ENCODE measurements at regions not wholly inside any gene's neighbourhood (a gene's known extent, or its start where the extent isn't known, plus 50 kb on each side); places are given as distances from the start of the nearest gene placed in this dataset.

GRCh38 chr22:48901324-48901723 is 926.3 kb downstream of the BRD1 start:
- no peak overlapping the region for H3K9ac ChIP-seq (ENCODE audit: low read length)
- no peaks in the 10 kb centered on the region for H3K9me3 ChIP-seq (ENCODE audit: insufficient read depth, low read length)
- no peaks in the 10 kb centered on the region for H3K9me2 ChIP-seq (replicated peaks; ENCODE audit: insufficient read depth, low read length)
- no peaks in the 10 kb centered on the region for H3K27me3 ChIP-seq (ENCODE audit: low read length)
- no peaks in the 10 kb centered on the region for H3K36me3 ChIP-seq (ENCODE audit: low read length)
- TF ChIP-seq, protein P1, sequence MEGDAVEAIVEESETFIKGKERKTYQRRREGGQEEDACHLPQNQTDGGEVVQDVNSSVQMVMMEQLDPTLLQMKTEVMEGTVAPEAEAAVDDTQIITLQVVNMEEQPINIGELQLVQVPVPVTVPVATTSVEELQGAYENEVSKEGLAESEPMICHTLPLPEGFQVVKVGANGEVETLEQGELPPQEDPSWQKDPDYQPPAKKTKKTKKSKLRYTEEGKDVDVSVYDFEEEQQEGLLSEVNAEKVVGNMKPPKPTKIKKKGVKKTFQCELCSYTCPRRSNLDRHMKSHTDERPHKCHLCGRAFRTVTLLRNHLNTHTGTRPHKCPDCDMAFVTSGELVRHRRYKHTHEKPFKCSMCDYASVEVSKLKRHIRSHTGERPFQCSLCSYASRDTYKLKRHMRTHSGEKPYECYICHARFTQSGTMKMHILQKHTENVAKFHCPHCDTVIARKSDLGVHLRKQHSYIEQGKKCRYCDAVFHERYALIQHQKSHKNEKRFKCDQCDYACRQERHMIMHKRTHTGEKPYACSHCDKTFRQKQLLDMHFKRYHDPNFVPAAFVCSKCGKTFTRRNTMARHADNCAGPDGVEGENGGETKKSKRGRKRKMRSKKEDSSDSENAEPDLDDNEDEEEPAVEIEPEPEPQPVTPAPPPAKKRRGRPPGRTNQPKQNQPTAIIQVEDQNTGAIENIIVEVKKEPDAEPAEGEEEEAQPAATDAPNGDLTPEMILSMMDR (IDR thresholded peaks at IDR 0.05; ENCODE audit: insufficient read depth, low read length, poor library complexity, severe bottlenecking): no peak
- TF ChIP-seq EZH2phosphoT487 (conservative IDR thresholded peaks at IDR 0.05; ENCODE audit: low read length): no peak
- H4K20me1 ChIP-seq (ENCODE audit: low read depth, low read length): no peaks in the 10 kb centered on the region
- no peak overlapping the region for H3K4me2 ChIP-seq (ENCODE audit: low read depth, low read length, poor library complexity, severe bottlenecking)
- H3K4me3 ChIP-seq (ENCODE audit: insufficient read depth, low read length, poor library complexity, severe bottlenecking): no peak overlapping the region
- no peaks in the 10 kb centered on the region for H3K79me2 ChIP-seq (ENCODE audit: insufficient read depth, low read length)
- H3K27ac ChIP-seq (ENCODE audit: low read depth, low read length): no peak overlapping the region
- H2AFZ ChIP-seq (ENCODE audit: low read depth, low read length, severe bottlenecking): no peak overlapping the region
- H3F3A ChIP-seq (ENCODE audit: insufficient read depth): no peaks in the 10 kb centered on the region

DNA sequence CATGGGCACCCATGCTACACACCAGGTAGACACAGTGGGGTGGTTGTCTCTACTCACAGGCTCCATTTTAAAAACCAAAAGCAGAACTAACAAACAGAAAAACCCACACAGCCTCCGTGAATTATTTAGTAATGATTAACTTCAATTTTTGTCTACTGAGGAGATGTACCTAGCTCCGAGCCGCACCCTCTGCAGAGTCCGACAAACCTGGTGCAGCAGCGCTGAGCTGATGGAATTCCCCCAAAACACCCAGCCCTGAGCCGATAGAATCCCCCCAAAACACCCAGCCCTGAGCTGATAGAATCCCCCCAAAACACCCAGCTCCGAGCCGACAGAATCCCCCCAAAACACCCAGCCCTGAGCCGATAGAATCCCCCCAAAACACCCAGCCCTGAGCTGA is 927.0 kb downstream of the BRD1 start:
- no peaks in the 10 kb centered on the region for H3K79me2 ChIP-seq (ENCODE audit: insufficient read depth, low read length)
- H3K9me2 ChIP-seq (replicated peaks; ENCODE audit: insufficient read depth, low read length): no peaks in the 10 kb centered on the region
- H3K9ac ChIP-seq (ENCODE audit: low read length): no peak overlapping the region
- no peaks in the 10 kb centered on the region for H3K27me3 ChIP-seq (ENCODE audit: low read length)
- H3K4me2 ChIP-seq (ENCODE audit: low read depth, low read length, poor library complexity, severe bottlenecking): no peak overlapping the region
- H3K4me3 ChIP-seq (ENCODE audit: insufficient read depth, low read length, poor library complexity, severe bottlenecking): no peak overlapping the region
- no peaks in the 10 kb centered on the region for H3K9me3 ChIP-seq (ENCODE audit: insufficient read depth, low read length)
- TF ChIP-seq EZH2phosphoT487 (conservative IDR thresholded peaks at IDR 0.05; ENCODE audit: low read length): no peak
- TF ChIP-seq, protein P1 (IDR thresholded peaks at IDR 0.05; ENCODE audit: insufficient read depth, low read length, poor library complexity, severe bottlenecking): no peak
- H4K20me1 ChIP-seq (ENCODE audit: low read depth, low read length): no peaks in the 10 kb centered on the region
- no peaks in the 10 kb centered on the region for H3K36me3 ChIP-seq (ENCODE audit: low read length)
- no peaks in the 10 kb centered on the region for H3F3A ChIP-seq (ENCODE audit: insufficient read depth)
- H3K27ac ChIP-seq (ENCODE audit: low read depth, low read length): no peak overlapping the region
- H2AFZ ChIP-seq (ENCODE audit: low read depth, low read length, severe bottlenecking): no peak overlapping the region

DNA sequence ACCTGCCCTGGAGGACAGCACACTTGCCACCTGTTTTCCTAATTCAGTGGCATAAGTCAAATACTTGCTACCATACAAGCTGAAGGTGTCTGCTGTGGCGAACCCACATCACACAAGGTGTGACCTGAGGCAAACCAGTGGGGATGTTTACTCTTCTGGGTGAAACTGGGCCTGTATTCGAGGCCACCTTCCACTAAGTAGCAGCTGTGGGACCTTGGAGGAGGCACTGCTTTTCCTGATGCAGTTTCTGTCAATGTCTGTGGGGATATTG is 927.4 kb downstream of the BRD1 start:
- Histone ChIP-seq H3K79me2 (ENCODE audit: insufficient read depth, low read length) (no peaks in the 10 kb centered on the region), H3K9me3 (ENCODE audit: insufficient read depth, low read length) (no peaks in the 10 kb centered on the region), H3K9me2 (replicated peaks; ENCODE audit: insufficient read depth, low read length) (no peaks in the 10 kb centered on the region), H4K20me1 (ENCODE audit: low read depth, low read length) (no peaks in the 10 kb centered on the region), H3K27me3 (ENCODE audit: low read length) (no peaks in the 10 kb centered on the region), H3K9ac (ENCODE audit: low read length) (no peak overlapping the region), H3K27ac (ENCODE audit: low read depth, low read length) (no peak overlapping the region), H3K4me3 (ENCODE audit: insufficient read depth, low read length, poor library complexity, severe bottlenecking) (no peak overlapping the region), H3F3A (ENCODE audit: insufficient read depth) (no peaks in the 10 kb centered on the region), H3K36me3 (ENCODE audit: low read length) (no peaks in the 10 kb centered on the region), H3K4me2 (ENCODE audit: low read depth, low read length, poor library complexity, severe bottlenecking) (no peak overlapping the region), H2AFZ (ENCODE audit: low read depth, low read length, severe bottlenecking) (no peak overlapping the region)
- no peak for TF ChIP-seq EZH2phosphoT487 (conservative IDR thresholded peaks at IDR 0.05; ENCODE audit: low read length)
- TF ChIP-seq, protein P1 (IDR thresholded peaks at IDR 0.05; ENCODE audit: insufficient read depth, low read length, poor library complexity, severe bottlenecking): no peak
